ENCODE measurements at regions not wholly inside any gene's neighbourhood (a gene's known extent, or its start where the extent isn't known, plus 50 kb on each side); places are given as distances from the start of the nearest gene placed in this dataset.

DNA sequence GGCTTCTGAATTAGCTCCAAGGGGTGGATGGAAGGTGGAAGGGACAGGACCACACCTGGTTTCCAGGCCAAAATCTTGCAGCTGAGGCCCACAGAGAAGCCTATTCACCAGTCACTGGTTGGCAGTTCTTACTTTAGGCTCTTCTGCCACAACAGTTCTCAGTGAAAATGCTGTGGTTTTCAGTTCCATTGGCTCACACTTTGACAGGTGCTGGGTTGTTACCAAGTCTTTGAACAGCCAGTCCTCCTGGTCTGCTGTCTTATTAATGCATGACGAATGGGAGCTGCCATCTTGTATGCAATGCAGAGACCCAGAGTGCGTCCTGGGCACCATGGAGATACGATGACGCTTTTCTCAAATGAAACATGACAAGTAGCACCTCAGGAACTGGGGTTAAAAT is 232.0 kb upstream of the ZBED5 start:
- no peak for DNase-seq
- in situ Hi-C loops (cut with HindIII; ENCODE audit: low pct_ligation_motif_present, low pct_unique_long_range_greater_than_20kb, low sequenced_read_pairs), result no loop called here

DNA sequence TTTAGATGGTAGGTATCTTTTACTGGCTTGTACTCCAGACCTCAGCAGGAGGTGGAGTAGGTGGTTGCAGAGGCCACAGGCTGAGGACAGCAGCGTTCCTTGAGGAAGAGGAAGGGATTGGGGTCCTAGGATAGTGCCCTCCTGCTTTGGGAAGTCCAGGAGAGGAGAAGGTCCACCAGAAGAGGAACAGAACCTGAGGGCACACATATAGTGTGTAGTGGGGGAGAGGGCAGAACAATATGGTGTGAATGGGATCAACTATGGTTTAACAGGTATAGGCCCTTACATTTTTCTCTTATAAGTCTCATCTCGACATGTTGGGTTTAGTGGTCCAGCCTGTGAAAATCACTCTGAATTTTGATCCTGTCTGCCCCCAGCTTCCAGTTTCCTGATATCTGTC is 229.1 kb upstream of the ZBED5 start:
- no peak for DNase-seq
- in situ Hi-C loops (cut with HindIII; ENCODE audit: low pct_ligation_motif_present, low pct_unique_long_range_greater_than_20kb, low sequenced_read_pairs), result no loop called here

DNA sequence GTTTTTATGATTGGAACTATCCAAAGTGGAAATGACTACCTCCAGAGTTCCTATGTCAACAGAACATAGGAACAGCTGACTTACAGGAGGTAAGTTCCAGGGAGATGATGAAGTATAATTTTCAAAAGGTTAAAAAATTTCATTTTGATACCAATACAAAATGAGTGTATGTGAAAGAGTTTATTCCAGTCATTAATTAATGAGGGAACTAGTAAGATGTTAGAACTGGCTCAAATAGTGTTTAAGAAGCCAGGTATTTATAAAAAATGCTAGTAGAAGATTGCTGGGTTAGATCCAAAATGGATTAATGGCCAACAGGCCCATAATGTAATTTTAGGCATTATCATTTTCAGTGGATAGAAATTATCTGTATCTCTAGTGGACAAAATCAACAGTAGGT is 227.7 kb upstream of the ZBED5 start:
- DNase-seq, result no peak
- in situ Hi-C loops (cut with HindIII; ENCODE audit: low pct_ligation_motif_present, low pct_unique_long_range_greater_than_20kb, low sequenced_read_pairs), result no loop called here

DNA sequence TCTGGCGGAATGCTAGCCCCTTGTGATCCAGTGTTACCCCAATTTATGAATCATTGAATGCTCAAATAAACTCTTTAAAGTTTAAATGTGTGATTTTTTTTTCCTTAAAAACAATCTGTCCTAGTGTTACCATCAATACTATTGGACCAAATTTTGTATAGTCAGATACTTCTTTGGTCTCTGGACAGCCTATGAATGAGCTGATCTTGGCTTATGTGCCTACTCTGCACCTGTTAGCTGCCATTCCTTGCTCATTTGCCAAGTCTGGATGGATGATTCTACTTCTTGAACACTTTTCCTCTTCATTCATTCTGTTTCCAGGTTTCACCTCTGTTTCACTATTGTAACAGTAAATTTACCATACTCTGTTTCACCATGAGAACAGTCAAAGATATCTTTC is 226.5 kb upstream of the ZBED5 start:
- in situ Hi-C loops (cut with HindIII; ENCODE audit: low pct_ligation_motif_present, low pct_unique_long_range_greater_than_20kb, low sequenced_read_pairs), result no loop called here
- DNase-seq, result no peak

DNA sequence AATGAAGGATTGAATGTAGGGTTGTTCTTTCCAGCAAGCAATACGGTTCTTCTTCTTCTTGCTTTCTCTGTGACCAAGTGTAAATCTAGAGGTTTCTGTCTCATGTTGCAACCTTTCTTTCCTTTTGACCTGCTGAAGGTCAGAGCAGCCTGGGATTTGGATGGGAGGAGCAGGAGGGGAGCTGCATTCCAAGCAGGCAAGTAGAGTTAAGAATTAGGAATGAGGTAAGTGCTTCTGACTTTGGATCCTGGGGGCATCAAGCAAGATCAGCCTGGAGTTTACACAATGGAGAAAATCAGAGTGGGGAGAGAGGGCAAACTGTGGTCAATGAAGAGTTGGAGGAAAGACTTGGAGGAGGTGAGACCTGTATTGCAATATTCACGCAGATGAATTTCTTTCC is 225.6 kb upstream of the ZBED5 start:
- no peak for DNase-seq
- in situ Hi-C loops (cut with HindIII; ENCODE audit: low pct_ligation_motif_present, low pct_unique_long_range_greater_than_20kb, low sequenced_read_pairs), result no loop called here

DNA sequence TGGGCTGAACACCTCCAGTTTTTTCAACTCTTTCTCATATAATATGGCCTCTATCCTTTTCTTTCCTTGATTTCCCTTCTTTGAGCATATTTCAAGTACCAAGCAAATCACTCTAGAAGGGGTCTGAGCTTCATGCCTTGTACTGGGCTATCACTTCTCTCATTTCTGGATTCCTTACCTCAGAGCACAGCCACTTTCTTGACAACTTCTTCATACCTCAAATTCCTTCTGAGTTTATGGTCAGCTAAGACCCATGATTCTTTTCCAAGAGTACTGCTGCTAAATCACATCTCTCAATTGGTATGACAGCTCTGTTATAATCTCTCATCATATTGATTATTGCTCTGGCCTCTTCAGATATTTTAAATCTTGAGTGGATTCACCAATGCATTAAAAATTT is 224.8 kb upstream of the ZBED5 start:
- DNase-seq, result no peak
- in situ Hi-C loops (cut with HindIII; ENCODE audit: low pct_ligation_motif_present, low pct_unique_long_range_greater_than_20kb, low sequenced_read_pairs), result no loop called here

DNA sequence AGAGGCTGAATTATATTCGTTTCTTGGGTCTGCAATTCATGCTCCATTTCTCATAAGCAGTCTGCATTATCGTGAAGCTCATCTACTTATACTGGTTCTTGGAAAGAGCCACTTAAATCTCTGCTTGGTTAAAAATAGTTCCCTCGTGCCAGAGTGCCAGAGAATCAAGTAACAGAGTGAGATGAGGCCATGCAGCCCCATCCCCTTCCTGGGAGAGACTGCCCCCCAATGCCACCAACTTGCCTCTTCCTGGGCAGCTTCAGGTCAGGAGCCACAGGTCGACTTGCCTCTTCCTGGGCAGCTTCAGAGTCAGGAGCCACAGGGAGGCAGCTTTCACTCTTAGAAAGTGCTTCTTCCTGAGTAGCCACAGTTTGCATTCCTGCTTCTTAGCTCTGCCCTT is 223.9 kb upstream of the ZBED5 start:
- DNase-seq, result no peak
- in situ Hi-C loops (cut with HindIII; ENCODE audit: low pct_ligation_motif_present, low pct_unique_long_range_greater_than_20kb, low sequenced_read_pairs), result no loop called here

DNA sequence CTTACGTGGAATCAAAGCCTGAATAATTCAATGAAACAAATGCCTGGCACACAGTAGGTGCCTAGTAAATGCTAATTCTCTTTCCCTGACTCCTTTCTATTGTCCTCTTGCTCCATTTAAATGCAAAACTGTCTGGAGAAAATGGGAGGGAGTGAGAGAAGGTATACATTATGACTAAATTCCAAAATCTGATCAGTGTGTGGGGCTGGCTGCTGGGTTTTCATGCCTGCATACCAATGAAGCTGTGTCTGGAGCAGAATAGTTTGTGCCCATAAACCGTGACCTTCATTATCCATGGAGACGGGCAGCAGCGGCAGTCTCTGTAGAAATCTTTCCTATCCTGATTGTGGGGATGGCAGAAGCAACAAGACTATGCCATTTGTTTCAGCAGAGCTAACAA is 223.4 kb upstream of the ZBED5 start:
- in situ Hi-C loops (cut with HindIII; ENCODE audit: low pct_ligation_motif_present, low pct_unique_long_range_greater_than_20kb, low sequenced_read_pairs), result no loop called here
- no peak for DNase-seq

DNA sequence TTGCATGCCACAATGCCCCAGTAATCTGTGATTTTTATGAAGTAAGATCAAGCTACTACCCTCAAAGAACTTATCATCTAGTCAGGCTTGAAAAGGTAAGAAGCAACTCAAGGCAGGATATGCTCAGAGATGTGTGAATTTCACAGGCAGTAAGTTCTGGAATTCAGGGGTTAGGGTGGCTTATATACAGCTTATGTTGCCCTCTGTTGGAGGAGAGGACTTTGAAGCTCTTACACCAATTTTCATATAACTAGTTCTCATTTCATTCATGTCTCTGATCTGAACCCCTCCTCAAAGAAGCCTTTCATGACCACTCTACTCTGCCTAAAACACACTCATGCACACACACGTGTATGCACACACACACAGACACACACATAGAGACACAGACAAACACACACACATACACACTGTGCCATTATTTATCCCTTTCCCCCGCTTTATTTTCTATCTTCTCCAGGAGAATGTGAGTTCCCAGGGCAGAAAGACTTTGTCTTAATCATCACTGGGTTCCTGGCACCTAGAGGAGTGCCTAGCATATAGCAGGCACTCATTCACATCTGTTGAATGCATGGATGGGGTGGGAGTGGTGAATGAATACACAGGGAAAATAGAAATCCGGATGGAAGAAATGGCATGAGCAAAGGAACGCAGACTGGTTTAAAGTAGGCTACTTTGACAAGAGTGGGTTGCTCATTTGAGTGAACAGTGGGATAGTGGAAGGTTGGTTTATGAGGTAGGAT is 220.7 kb upstream of the ZBED5 start:
- in situ Hi-C loops (cut with HindIII; ENCODE audit: low pct_ligation_motif_present, low pct_unique_long_range_greater_than_20kb, low sequenced_read_pairs), result no loop called here
- peak; percentile 1 for DNase-seq

DNA sequence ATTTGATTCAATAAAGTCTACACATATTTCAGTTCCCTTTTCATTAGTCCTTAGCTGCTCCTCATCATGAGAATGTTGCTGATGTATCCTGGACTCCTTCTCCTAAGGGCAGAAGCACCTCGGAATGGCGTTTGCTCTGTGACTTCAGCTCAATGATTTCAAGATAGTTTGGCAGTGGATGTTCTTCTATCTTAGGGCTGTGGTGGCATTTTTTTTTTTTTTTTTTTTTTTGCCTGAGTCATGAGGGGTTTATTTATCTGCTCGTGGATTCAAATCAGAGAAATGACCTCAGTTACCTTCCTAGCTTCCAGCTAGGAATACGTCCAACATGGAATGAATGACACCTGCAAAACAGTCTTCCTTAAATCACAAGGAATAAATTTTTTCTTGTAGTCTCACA is 220.0 kb upstream of the ZBED5 start:
- DNase-seq, result no peak
- in situ Hi-C loops (cut with HindIII; ENCODE audit: low pct_ligation_motif_present, low pct_unique_long_range_greater_than_20kb, low sequenced_read_pairs), result no loop called here

DNA sequence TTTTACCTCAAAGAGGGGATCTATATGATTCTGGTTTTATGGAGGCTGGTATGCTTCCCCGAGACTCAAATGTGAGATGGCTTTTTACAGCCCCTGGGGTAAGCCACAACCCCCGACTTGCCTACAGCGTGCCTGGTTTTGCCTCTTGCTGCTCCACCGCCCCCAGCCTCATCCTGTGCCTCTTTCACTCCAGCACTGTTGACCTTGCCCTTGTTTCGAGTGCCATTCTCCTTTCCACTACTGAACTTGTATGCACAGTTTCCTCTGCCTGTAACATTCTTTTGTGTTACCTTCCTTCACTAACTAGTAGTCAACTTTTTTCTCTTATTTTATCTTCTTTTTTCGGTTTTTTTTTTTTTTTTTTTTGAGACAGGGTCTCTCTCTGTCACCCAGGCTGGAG is 219.0 kb upstream of the ZBED5 start:
- DNase-seq, result no peak
- in situ Hi-C loops (cut with HindIII; ENCODE audit: low pct_ligation_motif_present, low pct_unique_long_range_greater_than_20kb, low sequenced_read_pairs), result no loop called here

DNA sequence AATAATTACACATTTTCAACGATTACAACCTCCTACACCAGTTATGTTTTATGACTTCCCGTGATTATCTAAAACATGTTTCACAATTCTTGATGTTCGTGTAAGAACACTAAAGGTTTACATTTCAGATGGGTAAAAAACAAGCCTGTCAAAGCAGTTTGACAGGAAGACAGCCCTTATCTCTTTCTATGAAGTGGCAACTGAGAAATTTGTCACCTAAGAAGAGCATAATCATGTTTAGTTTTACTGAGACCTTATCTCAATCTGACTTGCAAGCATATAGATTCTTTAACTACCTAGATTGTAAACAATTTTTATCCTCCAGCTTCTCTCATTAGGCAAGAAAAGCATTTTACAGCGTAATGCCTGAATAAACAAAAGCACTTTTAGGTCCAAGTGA is 218.4 kb upstream of the ZBED5 start:
- no peak for DNase-seq
- in situ Hi-C loops (cut with HindIII; ENCODE audit: low pct_ligation_motif_present, low pct_unique_long_range_greater_than_20kb, low sequenced_read_pairs), result no loop called here

DNA sequence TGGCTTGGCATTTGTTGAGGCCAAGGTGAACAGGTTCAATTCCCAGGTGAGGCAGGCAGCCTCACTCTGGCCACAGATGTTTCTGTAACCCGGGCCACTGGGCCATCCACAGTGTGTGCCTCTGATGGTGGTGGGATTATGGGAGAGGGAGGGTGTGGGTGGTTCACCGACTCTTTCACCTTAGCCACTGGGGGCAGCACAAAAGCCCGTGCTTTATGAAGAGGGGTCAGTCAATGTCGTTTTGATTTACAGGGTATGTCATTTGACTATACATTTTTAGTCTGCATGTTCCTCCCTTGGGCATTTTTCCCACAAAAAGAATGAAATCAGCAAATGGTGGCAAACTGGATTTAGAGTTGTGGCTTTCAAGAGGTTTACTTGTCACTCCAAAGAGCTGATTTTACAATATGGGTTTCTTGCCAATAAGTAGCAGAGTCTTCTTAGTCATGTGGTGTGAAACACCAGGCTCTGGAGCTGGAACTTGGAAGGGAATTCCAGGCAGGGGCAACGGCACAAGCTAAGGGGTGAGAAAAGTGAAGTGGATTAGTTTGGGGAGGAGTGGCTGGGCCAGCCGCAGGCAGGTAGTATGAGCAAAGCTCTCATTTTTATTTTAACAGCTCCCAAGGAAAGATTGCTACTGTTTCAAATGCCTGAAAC is 217.8 kb upstream of the ZBED5 start:
- in situ Hi-C loops (cut with HindIII; ENCODE audit: low pct_ligation_motif_present, low pct_unique_long_range_greater_than_20kb, low sequenced_read_pairs), result no loop called here
- DNase-seq, result no peak

DNA sequence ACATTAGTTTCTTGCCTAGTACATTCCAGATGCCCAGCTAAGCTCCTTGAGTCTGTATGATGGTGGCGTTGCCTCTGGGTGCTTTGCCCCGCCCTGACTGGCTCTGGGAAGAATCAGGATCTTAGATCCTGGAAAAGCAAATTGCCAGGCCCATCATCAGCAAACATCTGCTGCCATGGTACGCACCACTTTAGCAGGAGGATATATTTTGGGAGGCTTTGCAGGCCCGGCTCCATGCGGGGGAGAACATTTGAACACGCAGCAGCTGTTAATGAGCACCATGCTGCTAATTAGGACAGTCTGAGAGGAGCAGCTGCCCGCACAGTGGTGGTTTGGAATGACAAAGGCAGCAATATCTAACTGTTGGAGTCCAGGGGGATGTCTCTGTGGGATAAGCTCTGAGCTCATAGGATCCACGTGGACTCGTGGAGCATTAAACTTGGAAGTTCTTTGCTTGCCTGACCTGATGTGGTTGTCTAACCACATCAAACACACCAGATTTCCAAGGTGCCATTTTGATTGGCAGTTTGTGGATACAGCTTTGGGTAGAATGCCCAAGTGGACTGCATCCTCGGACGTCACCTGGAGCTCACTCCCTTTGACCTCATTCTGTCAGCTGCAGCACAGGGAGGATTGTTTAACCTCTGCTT is 217.0 kb upstream of the ZBED5 start:
- DNase-seq, result no peak
- in situ Hi-C loops (cut with HindIII; ENCODE audit: low pct_ligation_motif_present, low pct_unique_long_range_greater_than_20kb, low sequenced_read_pairs), result no loop called here

DNA sequence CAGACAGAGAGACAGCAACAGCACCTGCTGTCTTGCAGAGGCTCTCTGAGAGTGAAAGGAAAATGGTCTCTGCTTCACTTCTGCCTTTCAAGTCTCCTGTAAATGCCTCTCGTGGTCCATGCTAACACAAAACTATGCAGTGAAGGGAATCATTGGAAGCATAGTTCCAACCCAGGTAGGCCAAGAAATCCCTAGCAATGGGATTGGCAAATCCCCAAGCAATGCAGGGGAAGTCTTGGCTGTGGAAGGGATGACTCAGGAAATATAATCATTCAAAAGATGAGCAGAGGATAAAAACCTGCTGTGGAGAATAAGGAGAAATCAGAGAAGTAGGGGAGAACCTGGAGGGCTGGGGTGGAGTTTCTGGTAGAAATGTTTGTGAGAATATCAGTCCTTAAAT is 216.1 kb upstream of the ZBED5 start:
- DNase-seq, result no peak
- in situ Hi-C loops (cut with HindIII; ENCODE audit: low pct_ligation_motif_present, low pct_unique_long_range_greater_than_20kb, low sequenced_read_pairs), result no loop called here

DNA sequence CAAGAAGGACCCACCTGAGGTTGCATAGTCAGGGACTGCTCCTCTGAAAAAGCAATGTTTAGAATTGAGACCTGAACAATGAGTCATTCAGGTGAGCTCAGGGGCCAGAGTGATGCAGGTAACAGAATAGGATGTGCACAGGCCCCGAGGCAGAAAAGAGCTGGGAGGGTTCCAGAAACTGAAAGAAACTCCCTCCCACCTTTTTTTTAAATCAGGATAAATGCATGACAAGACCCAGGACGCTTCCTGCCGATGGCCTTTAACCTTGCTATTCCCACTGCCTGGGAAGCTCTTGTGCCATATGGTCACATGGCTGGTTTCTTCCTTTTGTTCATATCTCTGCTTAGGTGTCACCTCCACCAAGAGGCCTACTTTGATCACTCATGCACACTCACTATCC is 214.2 kb upstream of the ZBED5 start:
- no peak for DNase-seq
- in situ Hi-C loops (cut with HindIII; ENCODE audit: low pct_ligation_motif_present, low pct_unique_long_range_greater_than_20kb, low sequenced_read_pairs), result no loop called here

DNA sequence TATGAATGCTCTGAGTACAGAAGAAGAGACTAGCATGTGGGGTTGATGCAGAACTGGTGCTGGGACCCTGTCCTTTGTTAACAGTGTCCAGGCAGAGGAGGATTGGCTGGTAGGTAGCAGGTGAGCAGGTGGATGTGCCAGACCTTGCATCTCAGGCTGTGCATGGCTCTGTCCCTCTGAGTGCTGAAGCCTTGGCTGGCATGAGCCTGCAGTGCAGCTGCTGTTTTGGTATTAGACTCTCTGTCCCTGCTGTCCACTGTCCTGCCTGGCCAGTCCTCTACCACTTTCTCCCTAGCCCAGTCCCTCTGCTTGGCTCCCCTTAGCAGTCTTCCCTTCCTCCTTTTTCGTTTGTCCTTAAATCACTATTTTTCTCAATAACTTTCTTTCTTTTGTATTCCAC is 213.6 kb upstream of the ZBED5 start:
- in situ Hi-C loops (cut with HindIII; ENCODE audit: low pct_ligation_motif_present, low pct_unique_long_range_greater_than_20kb, low sequenced_read_pairs), result no loop called here
- no peak for DNase-seq

DNA sequence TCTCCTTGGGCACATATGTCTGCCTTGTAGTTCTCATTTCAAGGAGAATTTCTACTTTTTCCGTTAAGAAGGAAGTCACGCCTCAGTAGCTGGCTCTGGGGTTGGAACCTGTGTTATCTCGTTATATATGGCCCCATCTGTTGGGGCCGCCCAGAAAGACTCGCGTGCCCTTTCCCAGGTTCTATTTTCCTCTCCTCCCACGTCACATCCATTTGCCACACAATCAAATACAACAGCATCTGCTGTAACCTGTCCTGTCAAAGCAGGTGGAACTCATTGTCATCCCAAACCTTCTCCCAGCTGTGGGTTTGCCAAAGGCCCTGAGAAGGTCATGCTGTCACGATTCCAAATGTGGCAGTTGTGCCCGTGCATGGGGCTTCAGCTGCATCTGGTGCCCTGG is 213.1 kb upstream of the ZBED5 start:
- no peak for DNase-seq
- in situ Hi-C loops (cut with HindIII; ENCODE audit: low pct_ligation_motif_present, low pct_unique_long_range_greater_than_20kb, low sequenced_read_pairs), result no loop called here

DNA sequence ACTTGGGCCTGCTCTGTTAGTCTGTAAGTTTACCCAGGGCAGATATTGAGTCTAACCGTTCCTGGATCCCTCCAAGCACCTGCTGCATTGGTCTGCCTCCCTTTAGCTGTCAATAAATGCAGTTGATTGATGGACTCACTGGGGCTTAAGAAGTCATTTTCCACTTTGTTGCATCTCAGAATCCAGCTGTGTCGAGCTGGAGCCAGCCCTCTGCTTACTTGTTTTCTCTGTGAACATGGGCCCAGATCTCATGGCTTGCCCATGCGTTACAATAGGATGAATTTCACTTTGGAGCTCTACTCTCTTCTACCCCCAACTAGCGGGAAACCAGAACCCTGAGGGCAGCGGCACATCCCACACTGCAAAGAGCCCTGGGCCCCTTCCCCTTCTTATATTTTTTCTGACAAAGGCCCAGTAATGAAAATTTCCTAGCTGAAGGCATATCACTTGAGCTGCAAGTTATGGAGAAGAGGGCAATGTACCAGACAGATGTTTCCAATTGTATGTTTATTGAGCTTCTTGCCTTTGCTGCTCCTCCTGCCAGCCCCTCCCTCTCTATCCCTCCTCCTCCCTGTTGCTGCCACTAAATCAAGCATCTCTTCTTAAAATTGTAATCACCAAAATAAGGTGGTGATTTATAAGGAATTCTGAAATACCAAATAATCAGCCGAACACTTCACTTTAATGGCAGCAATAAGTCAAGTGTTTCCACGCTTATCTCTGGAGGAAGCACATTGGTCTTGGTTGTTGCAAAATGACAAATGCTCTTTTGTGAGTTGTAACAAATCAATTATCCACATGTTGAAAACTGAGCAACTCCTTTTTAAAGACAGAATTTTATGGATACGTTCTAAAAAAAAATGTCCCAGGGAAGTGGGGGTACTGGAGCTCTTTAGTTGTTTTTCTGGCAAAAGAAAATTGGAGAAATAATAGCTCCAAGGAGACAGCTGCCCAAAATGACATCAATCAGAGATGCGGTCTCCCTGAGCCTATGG is 212.3 kb upstream of the ZBED5 start:
- in situ Hi-C loops (cut with HindIII; ENCODE audit: low pct_ligation_motif_present, low pct_unique_long_range_greater_than_20kb, low sequenced_read_pairs), result no loop called here
- no peak for DNase-seq

All from ACHN (cell line).